Activated CD4-positive, CD25-positive, alpha-beta regulatory T cell treated with anti-CD3 and anti-CD28 coated beads, Interleukin-2, amount 50 U/mL, for 24 hours (primary cell): ENCODE measurements at regions not wholly inside any gene's neighbourhood (a gene's known extent, or its start where the extent isn't known, plus 50 kb on each side); places are given as distances from the start of the nearest gene placed in this dataset.
"Not testable (repeated sequence)": the region's sequence is repeated elsewhere in the genome, so short reads cannot be mapped to it uniquely, and the experiment has no call there.

Source experiments
- ATAC-seq, 2 donors: fragments of 150-1000 bp; cut with Tn5 transposase; one replicate each; pipeline ENCODE4 v1.10.0; 2021; ENCODE audit warnings: mild to moderate bottlenecking in 1 of 2, moderate library complexity in 1 of 2

- ATAC-seq: no peak
Measured at GRCh38 chr5:109630093-109630492, 59.6 kb upstream of the MAN2A1 start.

- ATAC-seq: no peak
Measured at GRCh38 chr5:109628591-109628990, 61.1 kb upstream of the MAN2A1 start.

GRCh38 chr5:109621266-109621665 lies 68.5 kb upstream of the MAN2A1 start:
- not testable (repeated sequence) for ATAC-seq

- no peak for ATAC-seq
Measured at GRCh38 chr5:109620651-109621050, 69.1 kb upstream of the MAN2A1 start.

GRCh38 chr5:109619606-109620005 lies 70.1 kb upstream of the MAN2A1 start:
- ATAC-seq: no peak

- no peak for ATAC-seq
Measured at GRCh38 chr5:109619021-109619460, 70.7 kb upstream of the MAN2A1 start.

DNA sequence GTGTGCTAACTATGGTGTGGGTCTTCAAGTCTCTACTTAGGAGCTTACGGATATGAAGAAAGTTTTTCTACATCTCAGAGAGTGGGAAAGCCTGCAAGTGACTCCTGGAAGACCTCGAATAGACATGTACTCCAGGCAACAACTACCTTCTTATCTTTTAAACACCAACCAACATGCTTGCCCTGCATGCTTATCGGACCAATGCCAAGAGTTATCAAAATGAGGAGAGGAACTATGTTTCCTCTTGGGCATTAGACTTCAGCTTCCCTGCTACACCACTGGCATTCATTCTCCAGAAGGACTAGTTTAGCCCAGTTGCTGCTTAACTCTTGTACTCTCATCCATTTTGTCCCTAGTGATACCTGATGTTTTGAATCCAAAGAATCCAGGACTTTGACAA lies 74.7 kb upstream of the MAN2A1 start:
- ATAC-seq: no peak

- no peak for ATAC-seq
Measured at GRCh38 chr5:109614301-109614700, 75.4 kb upstream of the MAN2A1 start.

- ATAC-seq: no peak
Measured at GRCh38 chr5:109612278-109612905, 77.3 kb upstream of the MAN2A1 start.

DNA sequence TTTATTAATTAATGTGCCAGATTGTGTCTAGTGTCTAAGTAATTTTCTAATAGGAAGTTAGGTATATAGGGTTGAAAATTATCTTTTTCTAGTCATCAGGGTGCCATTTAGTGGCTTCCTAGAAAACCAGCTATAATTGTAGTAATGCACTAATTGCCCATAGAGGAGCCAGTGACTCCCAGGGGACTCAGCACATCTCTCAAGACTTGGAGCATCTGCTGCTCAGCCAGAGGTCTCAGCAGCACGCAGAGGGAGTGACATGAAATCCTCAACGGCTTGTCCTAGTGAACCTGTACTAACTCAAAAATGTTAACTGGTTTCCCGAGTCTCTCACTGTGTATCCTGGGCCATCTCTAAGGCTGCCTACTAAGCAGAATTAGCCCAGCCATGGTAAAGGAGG lies 78.2 kb upstream of the MAN2A1 start:
- no peak for ATAC-seq

DNA sequence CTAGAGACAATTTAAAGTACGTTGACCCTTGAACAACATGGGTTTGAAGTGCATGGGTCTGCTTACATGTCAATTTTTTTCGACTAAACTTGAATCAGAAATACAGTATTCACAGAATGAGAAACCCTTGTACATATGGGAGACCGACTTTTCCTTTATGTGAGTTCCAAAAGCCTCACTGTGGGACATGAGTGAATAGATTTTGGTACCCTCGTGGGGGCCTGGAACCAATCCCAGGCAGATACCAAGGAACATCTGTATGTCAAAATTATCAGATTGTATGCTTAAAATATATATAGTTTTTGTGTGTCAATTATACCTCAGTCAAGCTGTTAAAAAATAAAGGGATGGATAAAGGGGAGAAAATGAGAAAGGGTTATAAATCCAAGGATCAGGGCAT lies 78.7 kb upstream of the MAN2A1 start:
- no peak for ATAC-seq

DNA sequence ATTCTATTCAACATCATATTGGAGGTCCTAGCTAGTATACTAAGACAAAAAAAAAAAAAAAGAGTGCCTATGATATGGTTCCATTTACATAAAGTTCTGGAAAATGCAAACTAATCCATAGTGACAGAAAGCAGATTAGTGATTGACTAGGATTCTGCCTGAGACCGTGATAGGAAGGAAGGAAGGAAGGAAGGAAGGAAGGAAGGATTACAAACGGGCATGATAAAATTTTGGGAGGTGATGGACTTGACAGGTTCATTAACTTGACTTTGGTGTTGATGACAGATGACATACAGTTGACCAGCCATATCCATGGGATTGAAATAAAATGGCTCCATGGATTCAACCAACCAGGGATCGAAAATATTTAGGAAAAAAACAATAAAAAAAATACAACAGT lies 79.1 kb upstream of the MAN2A1 start:
- no peak for ATAC-seq

- ATAC-seq: no peak
Measured at GRCh38 chr5:109605207-109605730, 84.5 kb upstream of the MAN2A1 start.

GRCh38 chr5:109604758-109605157 lies 85.0 kb upstream of the MAN2A1 start:
- ATAC-seq: no peak

DNA sequence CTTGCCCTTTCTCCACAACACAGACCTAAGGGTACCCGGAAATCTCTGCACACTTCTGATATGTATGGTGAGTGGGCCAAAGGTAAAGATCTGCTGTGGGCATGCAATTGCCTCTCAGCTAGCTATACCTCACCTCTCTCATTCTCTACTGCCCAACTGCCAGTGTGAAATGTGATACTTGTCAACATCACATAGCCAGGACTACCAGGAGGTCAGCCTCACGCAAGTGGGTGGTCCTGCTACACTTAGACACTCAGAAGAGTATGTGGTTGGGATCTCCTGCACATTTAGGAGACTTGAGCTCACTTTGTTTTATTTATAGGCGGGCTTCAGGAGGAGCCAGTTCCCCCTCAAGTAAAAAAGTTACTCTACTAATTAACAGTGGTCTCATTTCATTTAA lies 88.0 kb upstream of the MAN2A1 start:
- ATAC-seq: no peak

- ATAC-seq: no peak
Measured at GRCh38 chr5:109597893-109598292, 91.8 kb upstream of the MAN2A1 start.

DNA sequence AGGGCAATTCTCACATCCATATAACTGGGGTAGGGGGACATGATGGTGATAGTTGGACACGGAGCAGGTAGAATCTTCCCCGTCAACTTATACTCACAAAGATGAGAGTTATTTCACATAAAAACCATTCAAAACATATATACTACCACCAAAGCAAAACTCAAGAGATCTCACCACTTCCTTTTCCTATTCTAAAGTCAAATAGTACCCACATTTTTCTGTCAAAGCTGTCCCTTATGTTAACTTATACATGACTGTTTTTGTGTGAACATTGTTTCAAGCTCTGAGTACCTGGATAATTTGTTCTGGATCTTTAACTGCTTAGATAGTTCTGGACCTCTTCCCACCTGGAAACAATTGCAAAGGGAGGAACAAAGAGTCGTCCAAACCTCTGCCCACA lies 95.5 kb upstream of the MAN2A1 start:
- no peak for ATAC-seq

- ATAC-seq: no peak
Measured at GRCh38 chr5:109590799-109591198, 98.9 kb upstream of the MAN2A1 start.

DNA sequence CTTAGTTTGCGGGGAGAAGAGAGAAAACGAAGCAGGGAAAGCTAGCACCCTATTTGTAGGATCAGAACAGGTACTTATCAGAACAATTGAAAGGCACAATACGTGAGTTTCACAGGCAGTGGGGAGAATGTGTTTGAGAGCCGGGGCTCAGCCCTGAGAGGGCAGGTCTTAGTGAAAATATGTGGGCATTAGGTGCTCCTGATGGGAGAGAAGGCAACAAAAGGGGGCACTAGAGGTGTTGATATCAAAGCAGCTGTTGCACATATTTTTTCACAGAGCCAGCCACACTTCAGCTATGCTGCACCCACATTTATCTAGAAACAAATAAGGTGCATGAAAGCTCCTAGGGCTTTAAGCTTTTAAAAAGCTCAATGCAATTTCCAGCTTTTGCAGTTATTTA lies 99.7 kb upstream of the MAN2A1 start:
- no peak for ATAC-seq

DNA sequence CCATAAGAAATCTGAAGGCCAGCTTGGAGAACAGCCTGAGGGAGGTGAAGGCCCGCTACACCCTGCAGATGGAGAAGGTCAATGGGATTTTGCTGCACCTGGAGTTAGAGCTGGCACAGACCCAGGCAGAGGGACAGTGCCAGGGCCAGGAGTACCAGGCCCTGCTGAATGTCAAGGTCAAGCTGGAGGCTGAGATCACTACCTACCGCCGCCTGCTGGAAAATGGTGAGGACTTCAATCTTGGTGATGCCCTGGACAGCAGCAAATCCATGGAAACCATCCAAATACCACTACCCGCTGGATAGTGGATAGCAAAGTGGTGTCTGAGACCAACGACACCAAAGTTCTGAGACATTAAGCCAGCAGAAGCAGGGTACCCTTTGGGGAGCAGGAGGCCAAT lies 100.5 kb upstream of the MAN2A1 start:
- ATAC-seq: no peak

- no peak for ATAC-seq
Measured at GRCh38 chr5:109588281-109589035, 101.3 kb upstream of the MAN2A1 start.

- no peak for ATAC-seq
Measured at GRCh38 chr5:109584986-109585599, 104.6 kb upstream of the MAN2A1 start.

GRCh38 chr5:109580225-109580624 lies 109.5 kb upstream of the MAN2A1 start:
- ATAC-seq: no peak

DNA sequence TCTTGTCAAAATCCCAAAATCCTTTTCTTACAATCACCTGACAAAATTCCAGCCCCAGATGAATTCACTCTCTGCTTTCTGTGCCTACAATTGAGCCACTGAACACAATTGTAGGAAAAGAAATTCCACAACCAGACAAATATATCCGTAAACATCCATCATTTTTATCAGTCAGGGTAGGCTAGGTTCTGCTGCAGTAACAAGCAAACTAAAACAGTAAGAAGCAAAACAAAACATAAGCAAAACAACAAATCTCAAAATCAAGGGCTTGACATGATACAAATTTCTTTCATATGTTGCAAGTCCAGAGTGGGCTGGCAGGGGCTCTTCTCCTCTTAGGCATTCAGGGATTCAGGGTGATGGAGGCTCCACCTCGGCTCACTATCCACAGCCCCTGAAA lies 114.2 kb upstream of the MAN2A1 start:
- ATAC-seq: no peak
